C4-2B (cell line): ENCODE measurements at regions not wholly inside any gene's neighbourhood (a gene's known extent, or its start where the extent isn't known, plus 50 kb on each side); places are given as distances from the start of the nearest gene placed in this dataset.

Source experiments
- CTCF ChIP-seq: fragments of 450-650 bp; conservative IDR thresholded peaks from 2 replicates; pipeline ENCODE4 v1.5.1; 2017; ENCODE audit warnings: mild to moderate bottlenecking
- ZFX ChIP-seq: fragments of 450-650 bp; IDR thresholded peaks from 2 replicates; pipeline ENCODE4 v1.6.1; 2017

DNA sequence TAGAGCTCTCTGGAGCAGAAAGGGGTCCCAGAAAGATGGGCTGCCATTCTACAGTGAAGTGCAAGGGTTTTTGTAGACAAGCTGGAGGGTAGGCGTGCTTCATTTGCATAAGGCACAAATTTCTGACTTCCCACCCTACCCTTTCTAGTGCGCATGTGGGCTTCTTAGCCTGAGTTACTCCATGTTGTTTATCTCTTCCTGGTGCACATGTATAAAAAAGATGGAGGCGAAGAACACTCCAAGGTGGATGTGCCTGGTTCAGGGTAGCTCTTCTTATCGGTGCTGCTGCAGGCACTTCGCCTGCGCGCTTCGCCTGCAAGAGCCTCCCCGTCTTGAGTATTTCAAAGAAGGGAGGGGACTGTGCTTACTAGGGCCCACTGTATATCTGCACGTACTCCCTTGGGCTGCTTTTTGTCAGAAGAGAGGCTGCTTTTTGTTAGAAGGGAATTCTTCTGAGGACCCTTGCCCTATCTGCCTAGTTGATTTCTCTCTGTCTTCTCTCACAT, 1047.3 kb upstream of the CNTN5 start:
- TF ChIP-seq CTCF (no peak), ZFX (no peak)
